NCI-H510A (cell line): ENCODE measurements at regions not wholly inside any gene's neighbourhood (a gene's known extent, or its start where the extent isn't known, plus 50 kb on each side); places are given as distances from the start of the nearest gene placed in this dataset.
A peak's percentile ranks its signal among the peaks of the same experiment; 100 is the strongest.

ENCODE experiments used
- DNase-seq: peaks from one replicate; lab custom pipeline; 2025; lab: John Stamatoyannopoulos, UW

- no peak for DNase-seq
Measured at GRCh38 chr1:218135371-218135770, 149.7 kb upstream of the RRP15 start.

- DNase-seq: no peak
Measured at GRCh38 chr1:218139761-218140160, 145.3 kb upstream of the RRP15 start.

- DNase-seq: peak; percentile 67
Measured at GRCh38 chr1:218156595-218156994, 128.5 kb upstream of the RRP15 start.

DNA sequence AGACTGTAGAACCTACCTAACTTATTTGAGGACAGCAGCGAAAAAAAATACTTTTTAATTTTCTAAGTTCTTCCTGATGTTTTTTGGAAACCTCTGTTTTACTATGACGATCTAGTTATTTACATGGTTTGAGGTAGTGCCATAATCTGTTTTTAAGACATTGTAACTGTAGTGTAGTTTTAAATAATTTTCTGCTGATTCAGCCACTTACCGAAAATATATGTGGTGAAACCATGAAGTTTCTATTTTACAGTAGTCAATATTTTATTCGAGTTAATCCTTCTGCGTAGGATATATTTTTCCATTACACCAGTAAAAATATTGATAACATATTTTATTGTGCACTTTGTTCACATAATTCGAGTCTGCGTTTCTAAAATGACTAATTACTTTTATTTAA lies 121.7 kb upstream of the RRP15 start:
- no peak for DNase-seq

GRCh38 chr1:218164111-218164929 lies 120.8 kb upstream of the RRP15 start:
- peak; percentile 30 for DNase-seq

- DNase-seq: no peak
Measured at GRCh38 chr1:218164930-218165700, 120.0 kb upstream of the RRP15 start.

DNA sequence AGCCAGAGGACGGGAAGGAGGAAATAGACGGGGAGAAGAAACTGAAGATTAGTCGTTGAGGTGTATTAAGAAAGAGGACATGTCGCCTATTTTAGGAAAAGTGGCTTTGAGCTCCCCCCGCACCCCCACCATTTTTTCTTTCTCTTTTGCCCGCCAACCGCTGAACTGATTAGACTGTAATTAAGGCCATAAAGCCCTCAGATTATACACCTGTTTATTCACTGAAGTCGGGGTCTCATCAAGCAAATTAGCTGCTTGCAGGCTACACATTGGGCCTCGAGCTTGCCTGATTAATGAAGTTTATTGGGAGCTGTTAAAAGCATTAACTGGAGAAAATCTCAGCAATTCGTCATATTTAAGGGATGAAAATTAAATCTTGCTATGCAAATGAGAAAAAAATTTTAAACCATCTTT lies 119.4 kb upstream of the RRP15 start:
- DNase-seq: no peak

GRCh38 chr1:218166268-218166945 lies 118.7 kb upstream of the RRP15 start:
- no peak for DNase-seq

DNA sequence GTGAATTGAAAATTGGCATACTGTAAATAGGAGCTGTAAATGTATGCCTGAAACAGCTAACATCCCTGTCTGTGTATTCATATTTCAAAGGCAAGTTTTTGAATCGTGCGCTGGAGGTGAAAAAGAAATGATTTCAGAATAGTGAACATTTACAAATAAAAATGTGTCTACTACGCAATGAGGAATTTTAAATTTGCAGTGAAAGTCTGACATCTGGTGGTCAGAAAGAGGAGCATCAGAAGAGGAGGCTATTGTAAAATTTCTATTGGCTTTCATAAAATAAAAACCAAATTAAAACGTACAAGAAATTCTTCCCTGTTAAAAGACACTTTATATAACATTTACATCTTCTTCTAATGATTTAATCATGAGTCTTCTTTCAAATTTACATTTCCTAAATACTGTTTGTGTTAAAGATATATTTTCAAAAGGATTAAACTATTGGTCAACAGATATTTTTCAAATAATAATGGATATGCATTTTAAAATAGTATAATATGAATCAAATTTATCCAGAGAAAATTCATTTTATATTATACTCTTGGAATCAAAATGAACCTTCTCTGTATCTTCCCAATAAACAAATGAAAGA lies 113.7 kb upstream of the RRP15 start:
- no peak for DNase-seq

DNA sequence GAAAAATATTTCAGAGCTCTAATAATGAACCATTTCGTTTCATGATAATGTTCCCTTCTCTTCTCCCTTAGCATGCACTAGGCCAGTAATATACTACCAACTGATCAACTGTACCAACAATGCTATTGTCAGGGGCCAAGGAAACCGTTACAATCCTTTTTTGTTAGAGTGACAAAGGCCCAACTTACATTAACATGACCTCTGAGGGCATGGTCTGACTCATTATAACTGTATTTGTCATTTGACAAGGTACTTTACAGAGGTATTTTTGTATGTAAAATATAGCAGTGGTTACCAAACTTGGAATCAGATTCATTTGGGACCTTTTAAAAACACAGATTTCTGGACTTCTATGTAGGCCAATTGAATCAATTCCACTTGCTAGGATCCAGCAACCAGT lies 102.6 kb upstream of the RRP15 start:
- no peak for DNase-seq

GRCh38 chr1:218200979-218201378 lies 84.1 kb upstream of the RRP15 start:
- DNase-seq: no peak

DNA sequence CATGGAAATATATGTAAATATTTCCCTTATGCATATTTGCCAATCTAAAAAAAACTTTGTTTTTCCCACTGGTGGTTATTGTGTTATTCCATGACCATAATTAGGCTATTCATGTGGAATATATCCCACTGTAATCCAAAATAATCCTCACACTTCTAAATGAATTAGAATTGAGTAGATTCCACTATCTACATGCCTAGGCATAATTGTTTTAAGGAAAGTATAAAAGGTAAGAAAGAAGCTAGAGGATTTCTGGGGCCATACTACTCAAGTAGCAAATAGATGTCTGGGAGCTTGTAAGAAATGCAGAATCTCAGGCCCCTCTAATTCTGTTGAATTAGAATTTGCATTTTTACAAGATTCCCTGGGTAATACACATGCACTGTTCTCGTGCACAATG lies 83.5 kb upstream of the RRP15 start:
- DNase-seq: no peak

DNA sequence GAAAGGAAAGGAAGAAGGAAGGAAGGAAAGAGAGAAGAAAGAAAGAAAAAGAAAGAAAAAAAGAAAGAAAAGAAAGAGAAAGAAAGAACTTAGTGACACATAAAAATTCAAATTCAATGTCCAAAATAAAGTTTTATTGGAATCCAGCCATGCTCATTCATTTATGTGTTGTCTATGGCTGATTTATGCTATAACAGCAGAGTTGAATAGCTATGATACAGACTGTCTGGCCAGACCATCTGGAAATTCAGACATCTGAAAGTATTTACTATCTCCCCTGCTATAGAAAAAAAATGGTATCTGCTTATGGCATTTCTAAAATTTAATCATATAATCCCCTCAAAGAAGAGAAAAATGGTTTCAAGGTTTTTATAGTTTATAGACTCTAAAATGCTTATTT lies 79.4 kb upstream of the RRP15 start:
- no peak for DNase-seq

GRCh38 chr1:218207194-218207593 lies 77.9 kb upstream of the RRP15 start:
- no peak for DNase-seq

DNA sequence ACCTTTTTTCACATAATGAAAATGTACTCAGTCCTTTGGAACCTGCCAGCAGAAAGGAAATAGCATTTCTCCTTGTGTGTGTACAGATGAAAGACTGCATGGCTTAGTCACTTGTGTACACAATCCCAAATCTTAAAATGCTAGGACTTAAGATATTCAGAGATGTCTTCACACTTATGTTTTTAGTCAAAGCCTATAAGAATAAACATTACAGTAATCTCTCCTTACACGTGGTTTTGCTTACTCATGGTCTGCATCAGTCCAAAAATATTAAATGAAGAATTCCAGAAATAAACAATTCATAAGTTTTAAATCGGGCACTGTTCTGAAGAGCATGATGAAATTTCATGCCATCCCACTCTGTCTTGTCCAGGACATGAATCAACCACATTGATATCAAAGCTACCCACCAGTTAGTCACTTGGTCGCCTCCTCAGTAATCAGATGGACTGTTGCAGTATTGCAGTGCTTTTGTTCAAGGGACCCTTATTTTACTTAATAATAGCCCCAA lies 75.7 kb upstream of the RRP15 start:
- DNase-seq: no peak

GRCh38 chr1:218211241-218211640 lies 73.9 kb upstream of the RRP15 start:
- DNase-seq: no peak

GRCh38 chr1:218217040-218217439 lies 68.1 kb upstream of the RRP15 start:
- DNase-seq: no peak

DNA sequence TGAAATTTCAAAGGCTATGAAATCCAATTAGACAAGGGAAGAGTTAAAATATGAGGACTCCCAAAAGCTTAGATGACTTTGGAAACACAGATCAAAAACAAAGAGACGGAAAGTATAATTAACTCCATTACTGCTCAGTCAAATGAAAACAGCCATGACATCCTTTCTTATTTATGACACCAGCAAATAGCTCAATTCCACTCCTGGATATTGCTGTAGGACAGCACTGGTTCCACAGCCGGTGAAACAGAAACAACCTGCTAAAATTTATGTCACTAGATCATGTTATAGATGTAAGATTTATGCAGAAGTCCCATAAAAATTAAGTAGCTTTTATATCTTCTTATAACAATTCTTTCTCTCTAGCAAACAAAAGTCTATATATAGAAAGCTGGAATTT lies 65.6 kb upstream of the RRP15 start:
- no peak for DNase-seq

DNA sequence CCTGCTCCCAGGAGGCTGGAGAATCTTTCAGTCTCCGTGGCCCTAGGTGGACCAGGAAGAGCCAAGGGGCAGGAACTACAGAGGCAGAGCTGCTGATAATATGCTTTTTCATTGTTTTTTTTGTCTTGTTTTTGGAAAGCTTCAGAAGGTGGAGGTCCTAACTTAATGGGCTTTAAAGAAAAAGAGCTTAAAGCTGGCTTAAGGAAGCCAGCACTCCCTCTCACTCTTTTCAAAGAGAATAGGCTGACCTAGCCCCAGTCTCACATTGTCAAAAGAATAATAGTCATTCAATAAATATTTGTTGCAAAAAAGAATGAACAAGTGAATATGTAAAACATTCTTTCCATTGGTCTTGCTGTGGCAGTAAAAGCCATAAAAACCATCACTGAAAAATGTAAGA lies 61.0 kb upstream of the RRP15 start:
- no peak for DNase-seq

- no peak for DNase-seq
Measured at GRCh38 chr1:218226005-218226404, 59.1 kb upstream of the RRP15 start.
